OCI-M1 (cell line): ENCODE measurements at regions not wholly inside any gene's neighbourhood (a gene's known extent, or its start where the extent isn't known, plus 50 kb on each side); places are given as distances from the start of the nearest gene placed in this dataset.
A peak's percentile ranks its signal among the peaks of the same experiment; 100 is the strongest.

Source experiments
- DNase-seq: peaks from one replicate; lab custom pipeline; 2025; lab: John Stamatoyannopoulos, UW

GRCh38 chr5:136811086-136811485 is 445.7 kb upstream of the TRPC7 start:
- DNase-seq, result no peak

GRCh38 chr5:136810261-136810801 is 445.0 kb upstream of the TRPC7 start:
- DNase-seq, result no peak

- DNase-seq, result peak; percentile 35
These were observed 444.0 kb upstream of the TRPC7 start for GRCh38 chr5:136809382-136809781.

GRCh38 chr5:136808756-136809155 is 443.4 kb upstream of the TRPC7 start:
- DNase-seq, result no peak

- DNase-seq, result no peak
These were observed 440.1 kb upstream of the TRPC7 start for GRCh38 chr5:136805466-136805865.

- DNase-seq, result peak; percentile 27
These were observed 437.0 kb upstream of the TRPC7 start for GRCh38 chr5:136802383-136802782.

- no peak for DNase-seq
These were observed 434.5 kb upstream of the TRPC7 start for GRCh38 chr5:136799806-136800372.

- no peak for DNase-seq
These were observed 428.0 kb upstream of the TRPC7 start for GRCh38 chr5:136793300-136793699.

GRCh38 chr5:136781464-136781863 is 416.1 kb upstream of the TRPC7 start:
- no peak for DNase-seq

GRCh38 chr5:136780518-136780917 is 415.2 kb upstream of the TRPC7 start:
- peak; percentile 4 for DNase-seq

GRCh38 chr5:136776022-136776927 is 410.9 kb upstream of the TRPC7 start:
- DNase-seq, result no peak

- DNase-seq, result no peak
These were observed 407.1 kb upstream of the TRPC7 start for GRCh38 chr5:136772491-136772890.

GRCh38 chr5:136769900-136770684 is 404.7 kb upstream of the TRPC7 start:
- peak; percentile 75 for DNase-seq

- no peak for DNase-seq
These were observed 403.7 kb upstream of the TRPC7 start for GRCh38 chr5:136769093-136769492.

GRCh38 chr5:136768457-136768856 is 403.1 kb upstream of the TRPC7 start:
- no peak for DNase-seq

GRCh38 chr5:136766456-136766855 is 401.1 kb upstream of the TRPC7 start:
- no peak for DNase-seq

- no peak for DNase-seq
These were observed 399.3 kb upstream of the TRPC7 start for GRCh38 chr5:136764601-136765000.

- DNase-seq, result no peak
These were observed 398.2 kb upstream of the TRPC7 start for GRCh38 chr5:136763548-136763947.

GRCh38 chr5:136754216-136754615 is 388.9 kb upstream of the TRPC7 start:
- DNase-seq, result no peak

- no peak for DNase-seq
These were observed 385.0 kb upstream of the TRPC7 start for GRCh38 chr5:136750224-136750862.

GRCh38 chr5:136749016-136749415 is 383.7 kb upstream of the TRPC7 start:
- no peak for DNase-seq

GRCh38 chr5:136743052-136743451 is 377.7 kb upstream of the TRPC7 start:
- DNase-seq, result no peak
